ENCODE measurements at regions not wholly inside any gene's neighbourhood (a gene's known extent, or its start where the extent isn't known, plus 50 kb on each side); places are given as distances from the start of the nearest gene placed in this dataset.

- no peak for TF ChIP-seq CTCF (conservative IDR thresholded peaks at IDR 0.05; ENCODE audit: low read depth in 2 of 2)
Measured at GRCh38 chr6:113640051-113640450, 217.1 kb upstream of the MARCKS start (continued).

GRCh38 chr6:113642001-113642713, 215.0 kb upstream of the MARCKS start:
- Histone ChIP-seq H3F3A (replicated peaks; ENCODE audit: low read depth) (no peaks in the 10 kb centered on the region), H3K36me3 (ENCODE audit: insufficient read depth) (no peaks in the 10 kb centered on the region), H3K27me3 (ENCODE audit: insufficient read depth) (no peaks in the 10 kb centered on the region), H3K4me1 (ENCODE audit: insufficient read depth) (no peaks in the 10 kb centered on the region), H4K20me1 (replicated peaks; ENCODE audit: insufficient read depth) (no peaks in the 10 kb centered on the region), H3K4me2 (no peak overlapping the region), H2AFZ (no peak overlapping the region), H3K4me3 (no peak overlapping the region), H3K79me2 (replicated peaks; ENCODE audit: insufficient read depth) (no peaks in the 10 kb centered on the region), H3K9me2 (ENCODE audit: insufficient read depth) (no peaks in the 10 kb centered on the region), H3K27ac (ENCODE audit: low read depth) (no peak overlapping the region)
- no peaks in the 10 kb centered on the region for H3K9me3 Mint-ChIP-seq
- H3K4me1 Mint-ChIP-seq = peaks cover 9% of the 10 kb centered on the region; the same call in 2 of the 3 replicates
- no peaks in the 10 kb centered on the region for H3K36me3 Mint-ChIP-seq (ENCODE audit: low read depth)
- DNase-seq (ENCODE audit: low spot score) (no peak), ATAC-seq (no peak)
- H3K27me3 Mint-ChIP-seq (ENCODE audit: insufficient read depth, low read depth, poor library complexity) = peaks cover 9% of the 10 kb centered on the region
- H3K4me3 Mint-ChIP-seq = no peak overlapping the region
- no peak overlapping the region for H3K27ac Mint-ChIP-seq
- no peak for TF ChIP-seq POLR2AphosphoS5 (IDR thresholded peaks at IDR 0.05; ENCODE audit: low read depth)
- no peak for TF ChIP-seq CREB1 (CRISPR knock-in tag; IDR thresholded peaks at IDR 0.05; ENCODE audit: low read depth)
- no peak for TF ChIP-seq EZH2 (IDR thresholded peaks at IDR 0.05; ENCODE audit: low read depth, unreplicated experiment)
- TF ChIP-seq ZNF462 (CRISPR knock-in tag; IDR thresholded peaks at IDR 0.05) = no peak
- no peak for TF ChIP-seq EZH2phosphoT487 (IDR thresholded peaks at IDR 0.05; ENCODE audit: unreplicated experiment)
- no peak for TF ChIP-seq JUNB (IDR thresholded peaks at IDR 0.05; ENCODE audit: unreplicated experiment)
- TF ChIP-seq CTCF (conservative IDR thresholded peaks at IDR 0.05; ENCODE audit: low read depth in 2 of 2) = no peak
- TF ChIP-seq ZNF114 (CRISPR knock-in tag; IDR thresholded peaks at IDR 0.05) = no peak
- no peak for TF ChIP-seq ETS1 (IDR thresholded peaks at IDR 0.05)
- TF ChIP-seq STAT1 (IDR thresholded peaks at IDR 0.05; ENCODE audit: unreplicated experiment) = no peak
- no peak for TF ChIP-seq ZNF331 (CRISPR knock-in tag; IDR thresholded peaks at IDR 0.05; ENCODE audit: low read depth)
- TF ChIP-seq NANOG (IDR thresholded peaks at IDR 0.05; ENCODE audit: borderline replicate concordance) = no peak
